ENCODE measurements at regions not wholly inside any gene's neighbourhood (a gene's known extent, or its start where the extent isn't known, plus 50 kb on each side); places are given as distances from the start of the nearest gene placed in this dataset.

- Histone ChIP-seq H3K36me3 (ENCODE audit: low read depth) (no peaks in the 10 kb centered on the region), H3K4me1 (ENCODE audit: low read depth) (no peaks in the 10 kb centered on the region), H3K9me3 (no peaks in the 10 kb centered on the region), H3K4me3 (no peak overlapping the region)
- no peak for TF ChIP-seq CTCF (IDR thresholded peaks at IDR 0.05)
- DNase-seq (no peak), ATAC-seq (no peak)
- intact Hi-C loops (cut with DNase I, micrococcal nuclease), result no loop called here
Measured at GRCh38 chr14:27573018-27573417, 975.2 kb upstream of the NOVA1 start.

- intact Hi-C loops (cut with DNase I, micrococcal nuclease), result no loop called here
- no peaks in the 10 kb centered on the region for H3K4me1 ChIP-seq (ENCODE audit: low read depth)
- ATAC-seq, result no peak
Measured at GRCh38 chr14:27587103-27587502, 989.3 kb upstream of the NOVA1 start.

GRCh38 chr14:27605282-27605681 is 1007.4 kb upstream of the NOVA1 start:
- Histone ChIP-seq H3K4me1 (ENCODE audit: low read depth) (no peaks in the 10 kb centered on the region), H3K4me3 (no peak overlapping the region), H3K36me3 (ENCODE audit: low read depth) (no peaks in the 10 kb centered on the region), H3K9me3 (no peaks in the 10 kb centered on the region)
- ATAC-seq (no peak), DNase-seq (no peak)
- no peak for TF ChIP-seq CTCF (IDR thresholded peaks at IDR 0.05)
- intact Hi-C loops (cut with DNase I, micrococcal nuclease), result no loop called here

More at GRCh38 chr14:27587103-27587502, 989.3 kb upstream of the NOVA1 start:
- Histone ChIP-seq H3K4me3 (no peak overlapping the region), H3K36me3 (ENCODE audit: low read depth) (no peaks in the 10 kb centered on the region), H3K9me3 (no peaks in the 10 kb centered on the region)
- no peak for DNase-seq
- TF ChIP-seq CTCF (IDR thresholded peaks at IDR 0.05), result no peak

- no peak for ATAC-seq
- Histone ChIP-seq H3K36me3 (ENCODE audit: low read depth) (no peaks in the 10 kb centered on the region), H3K4me1 (ENCODE audit: low read depth) (no peaks in the 10 kb centered on the region), H3K9me3 (no peaks in the 10 kb centered on the region), H3K4me3 (no peak overlapping the region)
- intact Hi-C loops (cut with DNase I, micrococcal nuclease), result no loop called here
- no peak for DNase-seq
- no peak for TF ChIP-seq CTCF (IDR thresholded peaks at IDR 0.05)
Measured at GRCh38 chr14:27608377-27608776, 1010.5 kb upstream of the NOVA1 start.

GRCh38 chr14:27612121-27612520 is 1014.3 kb upstream of the NOVA1 start:
- ATAC-seq, result no peak
- no peak for DNase-seq
- Histone ChIP-seq H3K4me1 (ENCODE audit: low read depth) (no peaks in the 10 kb centered on the region), H3K4me3 (no peak overlapping the region), H3K36me3 (ENCODE audit: low read depth) (no peaks in the 10 kb centered on the region), H3K9me3 (no peaks in the 10 kb centered on the region)
- intact Hi-C loops (cut with DNase I, micrococcal nuclease), result no loop called here
- no peak for TF ChIP-seq CTCF (IDR thresholded peaks at IDR 0.05)

DNA sequence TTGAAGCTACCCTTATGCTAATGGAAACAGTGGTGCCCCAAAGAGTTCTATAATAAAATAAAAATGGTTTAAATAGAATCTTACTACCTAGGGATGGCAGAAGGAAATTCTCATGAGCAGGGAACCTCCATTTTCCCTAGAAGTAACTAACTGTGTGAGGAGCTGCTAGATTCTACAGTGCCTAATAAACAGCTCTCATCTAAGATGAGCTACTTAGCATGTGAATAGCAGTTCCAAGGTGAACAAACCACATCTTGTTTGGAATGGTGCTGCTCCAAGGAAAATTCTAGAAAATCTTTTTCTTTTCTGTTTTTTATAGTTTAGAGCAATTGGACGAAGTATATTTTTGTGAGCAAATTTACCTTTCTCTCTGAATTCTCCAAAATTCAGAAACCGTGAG is 1015.3 kb upstream of the NOVA1 start:
- ATAC-seq, result no peak
- no peaks in the 10 kb centered on the region for H3K9me3 ChIP-seq
- no peaks in the 10 kb centered on the region for H3K4me1 ChIP-seq (ENCODE audit: low read depth)
- TF ChIP-seq CTCF (IDR thresholded peaks at IDR 0.05), result no peak
- DNase-seq, result no peak
- no peaks in the 10 kb centered on the region for H3K36me3 ChIP-seq (ENCODE audit: low read depth)
- intact Hi-C loops (cut with DNase I, micrococcal nuclease), result no loop called here
- no peak overlapping the region for H3K4me3 ChIP-seq
